ENCODE measurements at regions not wholly inside any gene's neighbourhood (a gene's known extent, or its start where the extent isn't known, plus 50 kb on each side); places are given as distances from the start of the nearest gene placed in this dataset.

GRCh38 chr20:12386821-12387220 is 469.1 kb downstream of the BTBD3 start:
- Histone ChIP-seq H3K27me3 (ENCODE audit: control insufficient read depth, extremely low read depth, insufficient read depth, low read length) (peaks cover 7% of the 10 kb centered on the region), H3K4me2 (ENCODE audit: control insufficient read depth, extremely low read depth, insufficient read depth, low read depth, low read length) (no peak overlapping the region), H4K20me1 (ENCODE audit: control insufficient read depth, extremely low read depth, insufficient read depth, low read length) (no peaks in the 10 kb centered on the region), H3K9me1 (ENCODE audit: control insufficient read depth, extremely low read depth, insufficient read depth, low read length) (no peaks in the 10 kb centered on the region), H3K27ac (ENCODE audit: control insufficient read depth, insufficient read depth, low read length) (no peak overlapping the region), H3K4me3 (ENCODE audit: control insufficient read depth in 2 of 3, extremely low read depth in 1 of 3, insufficient read depth in 2 of 3, low read depth in 1 of 3, low read length in 3 of 3) (no peak overlapping the region), H3K9me3 (ENCODE audit: control insufficient read depth, low read depth, low read length) (no peaks in the 10 kb centered on the region), H3K79me2 (ENCODE audit: control insufficient read depth, insufficient read depth, low read length) (no peaks in the 10 kb centered on the region), H3K9ac (ENCODE audit: control insufficient read depth, extremely low read depth, insufficient read depth, low read length) (no peak overlapping the region), H2AFZ (ENCODE audit: control insufficient read depth, low read length) (no peak overlapping the region), H3K36me3 (ENCODE audit: control insufficient read depth in 2 of 2, extremely low read depth in 1 of 2, insufficient read depth in 2 of 2, low read length in 2 of 2) (no peaks in the 10 kb centered on the region), H3K4me1 (ENCODE audit: control insufficient read depth, extremely low read depth, insufficient read depth, low read length) (peaks cover 4% of the 10 kb centered on the region)
- dilution Hi-C loops (cut with MboI; ENCODE audit: extremely low pct_ligation_motif_present, low sequenced_read_pairs) = no loop called here
- no peak for FAIRE-seq
- TF ChIP-seq CTCF (optimal IDR thresholded peaks at IDR 0.05 in 1 of 3, IDR thresholded peaks at IDR 0.05 in 1 of 3, conservative IDR thresholded peaks at IDR 0.05 in 1 of 3; ENCODE audit: extremely low read depth in 1 of 3, insufficient read depth in 2 of 3, low read length in 3 of 3) = no peak
- TF ChIP-seq EZH2 (IDR thresholded peaks at IDR 0.05; ENCODE audit: low read length) = no peak
- no peak for DNase-seq (ENCODE audit: low read depth, low spot score)

- Histone ChIP-seq H3K9ac (ENCODE audit: control insufficient read depth, extremely low read depth, insufficient read depth, low read length) (no peak overlapping the region), H3K4me2 (ENCODE audit: control insufficient read depth, extremely low read depth, insufficient read depth, low read depth, low read length) (no peak overlapping the region), H3K27me3 (ENCODE audit: control insufficient read depth, extremely low read depth, insufficient read depth, low read length) (peaks cover 7% of the 10 kb centered on the region), H3K36me3 (ENCODE audit: control insufficient read depth in 2 of 2, extremely low read depth in 1 of 2, insufficient read depth in 2 of 2, low read length in 2 of 2) (no peaks in the 10 kb centered on the region), H3K79me2 (ENCODE audit: control insufficient read depth, insufficient read depth, low read length) (no peaks in the 10 kb centered on the region), H3K9me3 (ENCODE audit: control insufficient read depth, low read depth, low read length) (no peaks in the 10 kb centered on the region), H3K9me1 (ENCODE audit: control insufficient read depth, extremely low read depth, insufficient read depth, low read length) (no peaks in the 10 kb centered on the region), H3K4me1 (ENCODE audit: control insufficient read depth, extremely low read depth, insufficient read depth, low read length) (peaks cover 4% of the 10 kb centered on the region), H4K20me1 (ENCODE audit: control insufficient read depth, extremely low read depth, insufficient read depth, low read length) (no peaks in the 10 kb centered on the region), H3K27ac (ENCODE audit: control insufficient read depth, insufficient read depth, low read length) (no peak overlapping the region), H3K4me3 (ENCODE audit: control insufficient read depth in 2 of 3, extremely low read depth in 1 of 3, insufficient read depth in 2 of 3, low read depth in 1 of 3, low read length in 3 of 3) (no peak overlapping the region), H2AFZ (ENCODE audit: control insufficient read depth, low read length) (no peak overlapping the region)
- TF ChIP-seq CTCF (optimal IDR thresholded peaks at IDR 0.05 in 1 of 3, IDR thresholded peaks at IDR 0.05 in 1 of 3, conservative IDR thresholded peaks at IDR 0.05 in 1 of 3; ENCODE audit: extremely low read depth in 1 of 3, insufficient read depth in 2 of 3, low read length in 3 of 3) = peak in 2 of 3 experiments; percentile 8 to 31
- TF ChIP-seq EZH2 (IDR thresholded peaks at IDR 0.05; ENCODE audit: low read length) = no peak
- no peak for DNase-seq (ENCODE audit: low read depth, low spot score)
- dilution Hi-C loops (cut with MboI; ENCODE audit: extremely low pct_ligation_motif_present, low sequenced_read_pairs) = no loop called here
- no peak for FAIRE-seq
Observed at GRCh38 chr20:12391099-12391498, 473.4 kb downstream of the BTBD3 start.
